Osteoblast (primary cell): ENCODE measurements at regions not wholly inside any gene's neighbourhood (a gene's known extent, or its start where the extent isn't known, plus 50 kb on each side); places are given as distances from the start of the nearest gene placed in this dataset.

ENCODE experiments used
- DNase-seq: peaks from one replicate; pipeline ENCODE4 v3.0.0; 2011; ENCODE audit warnings: low spot score, mixed read lengths; ENCODE audit not compliant: insufficient read length; ENCODE audit errors: missing footprints
- H2AFZ ChIP-seq: 2 replicates; pipeline ENCODE4 v1.6.0; 2011; ENCODE audit warnings: mild to moderate bottlenecking, low read length
- H3K27ac ChIP-seq: 2 replicates; pipeline ENCODE4 v1.5.1; 2011; ENCODE audit warnings: mild to moderate bottlenecking, low read depth, low read length, moderate library complexity
- H3K27me3 ChIP-seq: 2 replicates; pipeline ENCODE4 v1.6.0; 2012; ENCODE audit warnings: mild to moderate bottlenecking, control low read depth, inconsistent platforms, low read length, moderate library complexity; ENCODE audit not compliant: insufficient read depth
- H3K36me3 ChIP-seq: 2 replicates; pipeline ENCODE4 v1.5.1; 2011; ENCODE audit warnings: mild to moderate bottlenecking, low read length, control low read depth, moderate library complexity; ENCODE audit not compliant: insufficient read depth
- H3K4me1 ChIP-seq: 2 replicates; pipeline ENCODE4 v1.5.1; 2011; ENCODE audit warnings: mild to moderate bottlenecking, low read length, control low read depth, moderate library complexity; ENCODE audit not compliant: insufficient read depth
- H3K4me2 ChIP-seq: 2 replicates; pipeline ENCODE4 v1.6.0; 2011; ENCODE audit warnings: mild to moderate bottlenecking, low read length; ENCODE audit not compliant: insufficient read depth
- H3K4me3 ChIP-seq: fragments of 200-600 bp; sonication (generic); 3 replicates; pipeline ENCODE4 v1.5.1; 2012; ENCODE audit warnings: mild to moderate bottlenecking, low read length, inconsistent platforms; ENCODE audit not compliant: insufficient read depth
- H3K79me2 ChIP-seq: 2 replicates; pipeline ENCODE4 v1.6.0; 2012; ENCODE audit warnings: mild to moderate bottlenecking, low read length, control low read depth, inconsistent platforms; ENCODE audit not compliant: insufficient read depth
- H3K9me3 ChIP-seq: 2 replicates; pipeline ENCODE4 v1.5.1; 2011; ENCODE audit warnings: low read depth, low read length, control low read depth
- H4K20me1 ChIP-seq: 2 replicates; pipeline ENCODE4 v1.6.0; 2012; ENCODE audit warnings: mild to moderate bottlenecking, low read length, control low read depth; ENCODE audit not compliant: insufficient read depth
- TF ChIP-seq, protein P1 (sequence below): IDR thresholded peaks from 2 replicates; pipeline ENCODE4 v1.5.1; 2011; ENCODE audit warnings: mild to moderate bottlenecking, low read depth, low read length, moderate library complexity; ENCODE audit errors: extremely low read depth

DNA sequence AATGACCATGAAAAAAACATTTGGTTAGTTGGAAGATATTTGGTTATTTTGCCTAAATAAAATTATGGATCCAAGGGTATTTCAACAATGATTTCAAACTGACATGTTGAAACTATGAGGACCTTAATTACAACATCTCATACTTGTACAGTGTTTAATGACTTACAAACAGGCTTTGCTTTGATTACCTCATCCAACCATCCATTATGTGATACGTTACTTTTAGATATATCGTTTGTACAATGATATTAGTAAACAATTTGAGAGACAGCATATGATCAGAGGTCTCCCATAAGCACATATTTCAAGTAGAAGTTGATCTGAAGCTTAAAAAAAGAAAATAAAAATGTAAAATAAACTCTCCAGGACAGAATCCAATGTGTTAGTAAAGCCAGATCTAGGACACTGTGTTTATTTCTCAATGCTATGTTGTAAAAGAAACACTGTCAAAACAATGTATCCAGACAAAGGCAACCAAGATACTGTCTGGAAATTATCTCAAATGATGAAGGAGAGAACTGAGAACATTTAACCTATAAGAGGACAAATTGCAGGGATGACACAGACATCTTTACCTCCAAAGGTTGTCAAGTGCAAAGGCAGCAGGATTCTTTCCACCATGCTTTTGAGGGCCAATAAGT is 116.0 kb upstream of the TARS1 start:
- H3K79me2 ChIP-seq: no peaks in the 10 kb centered on the region
- no peaks in the 10 kb centered on the region for H3K27me3 ChIP-seq
- no peak for DNase-seq
- no peaks in the 10 kb centered on the region for H3K36me3 ChIP-seq
- peaks cover 26% of the 10 kb centered on the region for H3K4me1 ChIP-seq
- no peak overlapping the region for H3K27ac ChIP-seq
- H3K4me2 ChIP-seq: no peak overlapping the region
- H2AFZ ChIP-seq: no peak overlapping the region
- H3K9me3 ChIP-seq: no peaks in the 10 kb centered on the region
- no peaks in the 10 kb centered on the region for H4K20me1 ChIP-seq
- H3K4me3 ChIP-seq: no peak overlapping the region
- TF ChIP-seq, protein P1, sequence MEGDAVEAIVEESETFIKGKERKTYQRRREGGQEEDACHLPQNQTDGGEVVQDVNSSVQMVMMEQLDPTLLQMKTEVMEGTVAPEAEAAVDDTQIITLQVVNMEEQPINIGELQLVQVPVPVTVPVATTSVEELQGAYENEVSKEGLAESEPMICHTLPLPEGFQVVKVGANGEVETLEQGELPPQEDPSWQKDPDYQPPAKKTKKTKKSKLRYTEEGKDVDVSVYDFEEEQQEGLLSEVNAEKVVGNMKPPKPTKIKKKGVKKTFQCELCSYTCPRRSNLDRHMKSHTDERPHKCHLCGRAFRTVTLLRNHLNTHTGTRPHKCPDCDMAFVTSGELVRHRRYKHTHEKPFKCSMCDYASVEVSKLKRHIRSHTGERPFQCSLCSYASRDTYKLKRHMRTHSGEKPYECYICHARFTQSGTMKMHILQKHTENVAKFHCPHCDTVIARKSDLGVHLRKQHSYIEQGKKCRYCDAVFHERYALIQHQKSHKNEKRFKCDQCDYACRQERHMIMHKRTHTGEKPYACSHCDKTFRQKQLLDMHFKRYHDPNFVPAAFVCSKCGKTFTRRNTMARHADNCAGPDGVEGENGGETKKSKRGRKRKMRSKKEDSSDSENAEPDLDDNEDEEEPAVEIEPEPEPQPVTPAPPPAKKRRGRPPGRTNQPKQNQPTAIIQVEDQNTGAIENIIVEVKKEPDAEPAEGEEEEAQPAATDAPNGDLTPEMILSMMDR: no peak

DNA sequence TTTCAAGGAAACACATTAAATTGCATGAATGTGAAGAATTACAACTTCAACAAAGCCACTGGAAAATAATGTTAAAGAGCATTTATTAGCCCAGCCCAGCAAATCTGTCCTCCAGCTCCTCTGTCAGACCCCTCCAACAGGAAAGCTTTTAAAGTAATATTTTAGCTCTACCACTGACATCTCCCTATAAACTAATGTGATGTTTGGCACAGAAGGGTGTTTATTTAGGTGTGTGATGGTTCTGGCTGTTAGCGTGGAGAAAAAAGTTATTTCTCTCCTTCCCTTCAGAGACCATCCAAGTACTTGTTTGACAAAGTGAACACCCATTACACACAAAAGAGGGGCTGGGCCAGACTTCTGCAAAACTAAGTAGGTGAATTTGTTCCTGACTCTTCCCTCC is 111.9 kb upstream of the TARS1 start:
- H3K27me3 ChIP-seq: no peaks in the 10 kb centered on the region
- H4K20me1 ChIP-seq: no peaks in the 10 kb centered on the region
- H3K9me3 ChIP-seq: no peaks in the 10 kb centered on the region
- no peak for DNase-seq
- no peak overlapping the region for H3K27ac ChIP-seq
- H3K36me3 ChIP-seq: no peaks in the 10 kb centered on the region
- no peaks in the 10 kb centered on the region for H3K79me2 ChIP-seq
- H3K4me3 ChIP-seq: no peak overlapping the region
- H2AFZ ChIP-seq: peak overlapping the region; percentile 49
- H3K4me2 ChIP-seq: no peak overlapping the region
- H3K4me1 ChIP-seq: no peaks in the 10 kb centered on the region
- TF ChIP-seq, protein P1: no peak

DNA sequence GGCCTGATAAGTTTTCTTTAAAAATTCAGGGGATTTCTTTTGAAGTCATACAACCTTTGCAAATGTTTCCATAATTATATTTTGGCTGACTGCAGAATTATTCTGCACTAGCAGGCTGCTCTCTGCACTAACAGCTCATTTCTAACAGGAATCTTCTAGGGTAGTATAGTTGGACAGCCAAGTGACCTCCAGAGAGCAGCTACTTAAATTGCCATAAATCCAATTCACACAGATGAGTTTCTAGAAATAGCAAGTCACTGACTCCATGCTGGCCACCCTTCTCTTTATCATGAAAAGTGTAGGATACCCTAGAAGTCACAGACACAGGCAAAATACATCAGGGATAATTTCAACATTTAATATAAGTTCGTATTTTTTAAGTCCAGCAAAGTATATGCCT is 110.9 kb upstream of the TARS1 start:
- no peaks in the 10 kb centered on the region for H4K20me1 ChIP-seq
- no peak overlapping the region for H3K4me3 ChIP-seq
- DNase-seq: no peak
- H2AFZ ChIP-seq: no peak overlapping the region
- H3K36me3 ChIP-seq: no peaks in the 10 kb centered on the region
- no peak overlapping the region for H3K4me2 ChIP-seq
- no peak overlapping the region for H3K27ac ChIP-seq
- no peaks in the 10 kb centered on the region for H3K27me3 ChIP-seq
- H3K4me1 ChIP-seq: no peaks in the 10 kb centered on the region
- no peaks in the 10 kb centered on the region for H3K9me3 ChIP-seq
- no peaks in the 10 kb centered on the region for H3K79me2 ChIP-seq
- TF ChIP-seq, protein P1: no peak

DNA sequence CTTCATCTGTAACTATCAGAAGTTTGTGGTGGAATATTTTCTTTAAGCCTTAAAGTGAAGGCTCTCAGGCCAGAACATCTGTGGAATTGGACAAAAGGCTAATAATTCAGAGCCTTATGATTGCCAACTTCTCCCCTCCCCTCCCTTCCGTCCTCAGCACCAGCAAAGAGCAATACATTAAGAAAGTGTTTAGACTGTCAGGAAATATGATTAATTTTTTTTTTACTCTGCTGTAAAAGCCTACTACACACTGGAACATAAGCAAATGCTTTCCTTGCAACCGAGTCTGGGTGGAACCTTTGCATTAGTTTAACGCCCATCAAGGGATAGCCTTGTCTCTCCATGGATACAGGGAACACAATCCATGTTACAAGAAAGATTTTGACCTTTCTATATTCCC is 110.3 kb upstream of the TARS1 start:
- Histone ChIP-seq H3K36me3 (no peaks in the 10 kb centered on the region), H4K20me1 (no peaks in the 10 kb centered on the region), H3K79me2 (no peaks in the 10 kb centered on the region), H3K4me3 (no peak overlapping the region), H3K27ac (no peak overlapping the region), H3K4me2 (no peak overlapping the region), H2AFZ (no peak overlapping the region), H3K9me3 (no peaks in the 10 kb centered on the region), H3K4me1 (no peaks in the 10 kb centered on the region), H3K27me3 (no peaks in the 10 kb centered on the region)
- TF ChIP-seq, protein P1: no peak
- DNase-seq: no peak
